Keratinocyte (primary cell): ENCODE measurements at regions not wholly inside any gene's neighbourhood (a gene's known extent, or its start where the extent isn't known, plus 50 kb on each side); places are given as distances from the start of the nearest gene placed in this dataset.

Experiments used
- DNase-seq: peaks from one replicate; pipeline ENCODE4 v3.0.0-alpha.2; 2011; ENCODE audit warnings: low read depth, missing footprints, low spot score
- FAIRE-seq: peaks from 2 replicates; lab custom pipeline; 2011; peaks lifted over from hg19 to GRCh38; lab: Jason Lieb, UNC
- H2AFZ ChIP-seq: 2 replicates; pipeline ENCODE4 v1.6.0; 2012; ENCODE audit warnings: low read length, control low read depth, inconsistent platforms; ENCODE audit not compliant: control insufficient read depth
- H3K27ac ChIP-seq: 2 replicates; pipeline ENCODE4 v1.5.1; 2011; ENCODE audit warnings: low read length; ENCODE audit not compliant: control insufficient read depth, insufficient read depth
- H3K27me3 ChIP-seq: 3 replicates; pipeline ENCODE4 v1.6.0; 2011; ENCODE audit warnings: low read length; ENCODE audit not compliant: control insufficient read depth, insufficient read depth; ENCODE audit errors: extremely low read depth
- H3K36me3 ChIP-seq, 2 experiments: 2 replicates in 1 of 2; 3 replicates in 1 of 2; pipeline ENCODE4 v1.5.1; 2011; ENCODE audit warnings: low read length in 2 of 2, mild to moderate bottlenecking in 1 of 2; ENCODE audit not compliant: control insufficient read depth in 2 of 2, insufficient read depth in 2 of 2; ENCODE audit errors: extremely low read depth in 1 of 2
- H3K4me1 ChIP-seq: 3 replicates; pipeline ENCODE4 v1.5.1; 2011; ENCODE audit warnings: low read length; ENCODE audit not compliant: control insufficient read depth, insufficient read depth; ENCODE audit errors: extremely low read depth
- H3K4me2 ChIP-seq: 3 replicates; pipeline ENCODE4 v1.6.0; 2011; ENCODE audit warnings: low read depth, low read length; ENCODE audit not compliant: control insufficient read depth, insufficient read depth; ENCODE audit errors: extremely low read depth
- H3K4me3 ChIP-seq, 3 experiments: fragments of 200-600 bp in 1 of 3; sonication (generic) in 1 of 3; 2 replicates in 2 of 3; 3 replicates in 1 of 3; pipeline ENCODE4 v1.5.1; 2011 to 2016; ENCODE audit warnings: low read length in 3 of 3, mild to moderate bottlenecking in 3 of 3, control low read depth in 2 of 3, inconsistent platforms in 1 of 3, low read depth in 1 of 3, mixed read lengths in 1 of 3, mixed run types in 1 of 3, moderate library complexity in 1 of 3; ENCODE audit not compliant: control insufficient read depth in 2 of 3, insufficient read depth in 2 of 3; ENCODE audit errors: extremely low read depth in 1 of 3
- H3K79me2 ChIP-seq: 2 replicates; pipeline ENCODE4 v1.6.0; 2012; ENCODE audit warnings: low read length; ENCODE audit not compliant: control insufficient read depth, insufficient read depth
- H3K9ac ChIP-seq: 3 replicates; pipeline ENCODE4 v1.6.0; 2011; ENCODE audit warnings: low read length; ENCODE audit not compliant: control insufficient read depth, insufficient read depth; ENCODE audit errors: extremely low read depth
- H3K9me1 ChIP-seq: 3 replicates; pipeline ENCODE4 v1.6.0; 2011; ENCODE audit warnings: low read length; ENCODE audit not compliant: control insufficient read depth, insufficient read depth; ENCODE audit errors: extremely low read depth
- H3K9me3 ChIP-seq: 2 replicates; pipeline ENCODE4 v1.5.1; 2012; ENCODE audit warnings: low read depth, low read length; ENCODE audit not compliant: control insufficient read depth
- H4K20me1 ChIP-seq: 3 replicates; pipeline ENCODE4 v1.6.0; 2011; ENCODE audit warnings: low read length; ENCODE audit not compliant: control insufficient read depth, insufficient read depth; ENCODE audit errors: extremely low read depth
- CTCF ChIP-seq, 3 experiments: IDR thresholded peaks in 1 of 3; conservative IDR thresholded peaks in 1 of 3; optimal IDR thresholded peaks in 1 of 3; 2 replicates in 2 of 3; 3 replicates in 1 of 3; pipeline versions ENCODE3 to v1.5.1; 2011; ENCODE audit warnings: low read length in 3 of 3, mild to moderate bottlenecking in 3 of 3, moderate library complexity in 2 of 3, control low read depth in 1 of 3, inconsistent platforms in 1 of 3; ENCODE audit not compliant: insufficient read depth in 2 of 3; ENCODE audit errors: extremely low read depth in 1 of 3
- EZH2 ChIP-seq: IDR thresholded peaks from one replicate; pipeline ENCODE4 v1.6.1; 2012; ENCODE audit warnings: inconsistent platforms, mild to moderate bottlenecking, low read length, moderate library complexity
- dilution Hi-C: fragments of 300-500 bp; cut with MboI; formaldehyde crosslinking; loops from one replicate; pipeline ENCODE4 v1.7.0; 2020; ENCODE audit warnings: low sequenced_read_pairs; ENCODE audit not compliant: extremely low pct_ligation_motif_present

- Histone ChIP-seq H3K9me1 (no peaks in the 10 kb centered on the region), H3K9ac (no peak overlapping the region), H3K4me3 (no peak overlapping the region), H2AFZ (no peak overlapping the region), H3K4me1 (peaks cover 10% of the 10 kb centered on the region), H3K9me3 (no peaks in the 10 kb centered on the region), H4K20me1 (no peaks in the 10 kb centered on the region), H3K4me2 (no peak overlapping the region), H3K79me2 (no peaks in the 10 kb centered on the region), H3K36me3 (no peaks in the 10 kb centered on the region), H3K27me3 (no peaks in the 10 kb centered on the region), H3K27ac (no peak overlapping the region)
- FAIRE-seq (no peak), DNase-seq (no peak)
- dilution Hi-C loops: no loop called here
- no peak for TF ChIP-seq CTCF (optimal IDR thresholded peaks at IDR 0.05 in 1 of 3, IDR thresholded peaks at IDR 0.05 in 1 of 3, conservative IDR thresholded peaks at IDR 0.05 in 1 of 3; ENCODE audit: extremely low read depth in 1 of 3, insufficient read depth in 2 of 3, low read length in 3 of 3)
- TF ChIP-seq EZH2: no peak
Measured at GRCh38 chr2:145741636-145742035, 1221.7 kb upstream of the ZEB2 start.

DNA sequence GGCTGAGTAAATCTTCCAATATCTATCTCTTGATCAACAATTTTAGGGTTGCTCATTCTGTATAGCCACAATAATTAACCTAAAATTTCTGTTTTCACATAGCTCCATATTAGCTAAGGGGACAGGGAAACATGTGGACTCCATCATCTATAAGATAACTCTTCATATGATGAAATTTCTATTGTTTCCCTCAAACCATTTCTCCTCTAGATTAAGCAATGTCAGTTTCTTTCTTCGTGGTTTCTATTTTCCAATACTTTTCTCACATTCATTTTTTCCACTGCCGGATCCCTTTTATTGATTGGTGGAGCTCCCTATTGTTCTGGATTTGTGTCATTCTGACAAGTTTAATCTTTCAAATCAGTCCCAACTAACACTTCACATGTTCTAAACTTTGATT, 1221.3 kb upstream of the ZEB2 start:
- Histone ChIP-seq H3K4me1 (peaks cover 10% of the 10 kb centered on the region), H3K79me2 (no peaks in the 10 kb centered on the region), H3K4me3 (no peak overlapping the region), H3K27me3 (no peaks in the 10 kb centered on the region), H3K36me3 (no peaks in the 10 kb centered on the region), H3K9me3 (no peaks in the 10 kb centered on the region), H4K20me1 (no peaks in the 10 kb centered on the region), H2AFZ (no peak overlapping the region), H3K4me2 (no peak overlapping the region), H3K9ac (no peak overlapping the region), H3K9me1 (no peaks in the 10 kb centered on the region), H3K27ac (no peak overlapping the region)
- TF ChIP-seq CTCF (optimal IDR thresholded peaks at IDR 0.05 in 1 of 3, IDR thresholded peaks at IDR 0.05 in 1 of 3, conservative IDR thresholded peaks at IDR 0.05 in 1 of 3; ENCODE audit: extremely low read depth in 1 of 3, insufficient read depth in 2 of 3, low read length in 3 of 3) (no peak), EZH2 (no peak)
- FAIRE-seq: no peak
- dilution Hi-C loops: no loop called here
- no peak for DNase-seq
